ENCODE measurements at regions not wholly inside any gene's neighbourhood (a gene's known extent, or its start where the extent isn't known, plus 50 kb on each side); places are given as distances from the start of the nearest gene placed in this dataset.

- TF ChIP-seq PBX3 (IDR thresholded peaks at IDR 0.05) (no peak), RCOR1 (IDR thresholded peaks at IDR 0.05; ENCODE audit: low read length) (no peak), SMC3 (IDR thresholded peaks at IDR 0.05; ENCODE audit: low read depth, low read length) (no peak), FOXM1 (IDR thresholded peaks at IDR 0.05; ENCODE audit: low read depth) (no peak), SIN3A (IDR thresholded peaks at IDR 0.05; ENCODE audit: borderline replicate concordance, low read depth, low read length) (no peak), MEF2A (IDR thresholded peaks at IDR 0.05; ENCODE audit: borderline replicate concordance, low read depth) (no peak), TAF1 (IDR thresholded peaks at IDR 0.05; ENCODE audit: borderline replicate concordance, low read depth, low read length) (no peak), TEAD4 (IDR thresholded peaks at IDR 0.05; ENCODE audit: borderline replicate concordance, insufficient read depth) (no peak), TCF12 (IDR thresholded peaks at IDR 0.05) (no peak), FOXJ3 (CRISPR knock-in tag; IDR thresholded peaks at IDR 0.05) (no peak), YY1 (IDR thresholded peaks at IDR 0.05; ENCODE audit: low read depth) (no peak), RXRA (IDR thresholded peaks at IDR 0.05; ENCODE audit: borderline replicate concordance, low read depth) (no peak), IRF3 (IDR thresholded peaks at IDR 0.05; ENCODE audit: low read depth, low read length) (no peak), RFX5 (IDR thresholded peaks at IDR 0.05; ENCODE audit: low read length) (no peak)
Measured at GRCh38 chr5:68965926-68966325, 127.9 kb upstream of the SLC30A5 start (continued).

GRCh38 chr5:68966596-68966995 is 127.2 kb upstream of the SLC30A5 start:
- Histone ChIP-seq H3K9ac (no peak overlapping the region), H3K9me2 (no peaks in the 10 kb centered on the region), H3K4me2 (no peak overlapping the region), H3K79me2 (ENCODE audit: insufficient read depth) (no peaks in the 10 kb centered on the region), H3K9me3 (no peaks in the 10 kb centered on the region), H4K20me1 (ENCODE audit: insufficient read depth) (no peaks in the 10 kb centered on the region), H3K27me3 (ENCODE audit: insufficient read depth) (no peaks in the 10 kb centered on the region), H3K27ac (ENCODE audit: low read depth in 2 of 2, low read length in 1 of 2) (no peak overlapping the region), H3K4me1 (ENCODE audit: control insufficient read depth in 1 of 2, insufficient read depth in 2 of 2, low read depth in 1 of 2, low read length in 1 of 2) (no peaks in the 10 kb centered on the region; a peak in 1 of 4 replicates), H2AFZ (ENCODE audit: low read depth) (no peak overlapping the region), H3K4me3 (ENCODE audit: low read depth in 2 of 2, low read length in 1 of 2) (no peak overlapping the region), H3K36me3 (replicated peaks in 1 of 2; ENCODE audit: control insufficient read depth in 1 of 2, insufficient read depth in 2 of 2, low read length in 1 of 2) (no peaks in the 10 kb centered on the region), H3F3A (replicated peaks; ENCODE audit: insufficient read depth) (no peaks in the 10 kb centered on the region)
- 70% methylated on average over 5 of the region's 5 CpGs for WGBS (ENCODE audit: low lambda C conversion rate)
- TF ChIP-seq TCF12 (IDR thresholded peaks at IDR 0.05): no peak
- TF ChIP-seq GABPA (IDR thresholded peaks at IDR 0.05; ENCODE audit: low read depth): no peak
- no peak for TF ChIP-seq IRF3 (IDR thresholded peaks at IDR 0.05; ENCODE audit: low read depth, low read length)
- no peak for TF ChIP-seq NFIC (IDR thresholded peaks at IDR 0.05; ENCODE audit: borderline replicate concordance)
- TF ChIP-seq EP300 (IDR thresholded peaks at IDR 0.05; ENCODE audit: borderline replicate concordance in 1 of 2, low read depth in 1 of 2, low read length in 1 of 2): no peak
- no peak for TF ChIP-seq ELF1 (IDR thresholded peaks at IDR 0.05)
- no peak for TF ChIP-seq TEAD4 (IDR thresholded peaks at IDR 0.05; ENCODE audit: borderline replicate concordance, insufficient read depth)
- TF ChIP-seq RXRA (IDR thresholded peaks at IDR 0.05; ENCODE audit: borderline replicate concordance, low read depth): no peak
- no peak for TF ChIP-seq RFX5 (IDR thresholded peaks at IDR 0.05; ENCODE audit: low read length)
- no peak for TF ChIP-seq MEF2A (IDR thresholded peaks at IDR 0.05; ENCODE audit: borderline replicate concordance, low read depth)
- no peak for TF ChIP-seq EZH2phosphoT487 (IDR thresholded peaks at IDR 0.05; ENCODE audit: borderline replicate concordance, low read depth)
- TF ChIP-seq RAD21 (IDR thresholded peaks at IDR 0.05; ENCODE audit: low read length): no peak
- no peak for TF ChIP-seq GATA2 (CRISPR knock-in tag; IDR thresholded peaks at IDR 0.05)
- no peak for TF ChIP-seq TAF1 (IDR thresholded peaks at IDR 0.05; ENCODE audit: borderline replicate concordance, low read depth, low read length)
- TF ChIP-seq ZBTB33 (IDR thresholded peaks at IDR 0.05; ENCODE audit: borderline replicate concordance, low read depth): no peak
- no peak for TF ChIP-seq RCOR1 (IDR thresholded peaks at IDR 0.05; ENCODE audit: low read length)
- TF ChIP-seq CTCF (IDR thresholded peaks at IDR 0.05): no peak
- no peak for TF ChIP-seq FOSL2 (IDR thresholded peaks at IDR 0.05; ENCODE audit: borderline replicate concordance, low read depth)
- TF ChIP-seq SIN3A (IDR thresholded peaks at IDR 0.05; ENCODE audit: borderline replicate concordance, low read depth, low read length): no peak
- POLR2A ChIA-PET: no interaction called here
- CTCF ChIA-PET: interaction anchor here (1.2 kb wide), 1 partner anchor 680 kb away, joined by 4 read pairs; no protein-coding TSS in a partner anchor
- no peak for DNase-seq
